ENCODE measurements at regions not wholly inside any gene's neighbourhood (a gene's known extent, or its start where the extent isn't known, plus 50 kb on each side); places are given as distances from the start of the nearest gene placed in this dataset.

DNA sequence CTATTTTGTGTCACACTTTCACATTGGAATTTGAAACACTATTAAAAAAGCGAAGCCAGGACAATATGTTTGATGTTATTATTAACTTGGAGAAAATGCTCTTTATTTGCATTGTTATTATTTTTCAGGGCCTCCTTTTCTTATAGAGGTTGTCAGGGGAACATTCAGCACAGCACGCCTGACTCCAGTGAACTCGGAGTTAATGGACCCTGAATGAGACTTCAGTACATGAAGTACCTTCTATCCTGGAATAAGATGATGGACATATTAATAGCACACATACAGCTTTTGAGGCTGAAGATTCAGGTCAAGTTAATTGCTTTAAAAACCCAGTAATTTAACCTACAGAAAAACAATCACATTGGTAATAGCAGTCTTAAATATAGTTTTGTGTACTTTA is 652.9 kb downstream of the SEMA5A start:
- Histone ChIP-seq H3K4me3 (no peak overlapping the region), H3K9me3 (no peaks in the 10 kb centered on the region), H3K4me1 (ENCODE audit: low read depth) (no peaks in the 10 kb centered on the region), H3K36me3 (ENCODE audit: low read depth) (no peaks in the 10 kb centered on the region)
- DNase-seq = no peak
- intact Hi-C loops (cut with DNase I, micrococcal nuclease) = no loop called here
- no peak for TF ChIP-seq CTCF (IDR thresholded peaks at IDR 0.05)
- no peak for ATAC-seq

DNA sequence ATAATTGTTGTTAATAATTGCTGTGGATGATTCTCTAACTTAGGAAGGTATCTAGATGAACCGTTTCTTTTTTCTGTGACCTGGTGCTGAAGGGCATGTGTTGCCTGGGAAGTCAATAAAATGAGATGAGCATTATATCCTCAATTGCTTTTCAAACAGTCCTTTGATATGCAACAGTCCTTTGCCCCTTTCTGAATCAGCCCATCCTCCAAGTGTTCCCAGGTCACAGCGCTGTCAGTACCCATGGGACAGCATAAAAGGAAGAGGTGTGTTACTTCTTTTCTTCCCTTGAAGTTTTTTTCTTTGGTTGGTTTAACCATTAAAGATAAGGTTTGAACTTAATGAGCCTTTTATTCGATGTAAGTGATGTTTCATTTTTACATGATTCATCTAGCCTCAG is 651.8 kb downstream of the SEMA5A start:
- no peaks in the 10 kb centered on the region for H3K36me3 ChIP-seq (ENCODE audit: low read depth)
- intact Hi-C loops (cut with DNase I, micrococcal nuclease) = no loop called here
- no peak for TF ChIP-seq CTCF (IDR thresholded peaks at IDR 0.05)
- ATAC-seq (no peak), DNase-seq (no peak)
- no peaks in the 10 kb centered on the region for H3K9me3 ChIP-seq
- no peak overlapping the region for H3K4me3 ChIP-seq
- H3K4me1 ChIP-seq (ENCODE audit: low read depth) = no peaks in the 10 kb centered on the region

- Histone ChIP-seq H3K36me3 (ENCODE audit: low read depth) (no peaks in the 10 kb centered on the region), H3K4me1 (ENCODE audit: low read depth) (no peaks in the 10 kb centered on the region), H3K4me3 (no peak overlapping the region), H3K9me3 (no peaks in the 10 kb centered on the region)
- DNase-seq (no peak), ATAC-seq (no peak)
- no peak for TF ChIP-seq CTCF (IDR thresholded peaks at IDR 0.05)
- intact Hi-C loops (cut with DNase I, micrococcal nuclease) = no loop called here
Observed at GRCh38 chr5:8895062-8895461, 650.8 kb downstream of the SEMA5A start.

- Histone ChIP-seq H3K9me3 (no peaks in the 10 kb centered on the region), H3K4me1 (ENCODE audit: low read depth) (no peaks in the 10 kb centered on the region), H3K36me3 (ENCODE audit: low read depth) (no peaks in the 10 kb centered on the region), H3K4me3 (no peak overlapping the region)
- intact Hi-C loops (cut with DNase I, micrococcal nuclease) = no loop called here
- ATAC-seq = no peak
- TF ChIP-seq CTCF (IDR thresholded peaks at IDR 0.05) = no peak
- no peak for DNase-seq
Observed at GRCh38 chr5:8895599-8895998, 650.3 kb downstream of the SEMA5A start.

DNA sequence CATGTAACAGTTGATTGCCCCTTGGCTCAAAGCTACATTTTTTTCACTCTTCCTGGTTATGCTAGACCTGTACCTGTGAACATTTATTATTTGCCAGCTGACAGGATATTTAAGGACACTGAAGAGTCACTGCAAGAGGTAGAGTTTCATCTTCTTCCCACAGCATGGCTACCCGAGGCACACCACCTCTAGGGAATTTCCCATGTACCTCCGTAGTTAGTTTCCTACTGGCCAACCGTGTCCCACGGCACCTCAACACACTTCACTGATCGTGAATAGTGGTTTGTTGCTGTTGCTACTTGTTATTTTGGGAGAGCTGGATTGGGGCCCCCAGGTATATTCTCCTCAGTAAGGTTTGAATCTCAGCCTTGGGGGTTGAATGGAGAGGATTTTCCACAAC is 648.6 kb downstream of the SEMA5A start:
- Histone ChIP-seq H3K36me3 (ENCODE audit: low read depth) (no peaks in the 10 kb centered on the region), H3K4me1 (ENCODE audit: low read depth) (no peaks in the 10 kb centered on the region), H3K9me3 (no peaks in the 10 kb centered on the region), H3K4me3 (no peak overlapping the region)
- DNase-seq = no peak
- ATAC-seq = no peak
- no peak for TF ChIP-seq CTCF (IDR thresholded peaks at IDR 0.05)
- intact Hi-C loops (cut with DNase I, micrococcal nuclease) = no loop called here

DNA sequence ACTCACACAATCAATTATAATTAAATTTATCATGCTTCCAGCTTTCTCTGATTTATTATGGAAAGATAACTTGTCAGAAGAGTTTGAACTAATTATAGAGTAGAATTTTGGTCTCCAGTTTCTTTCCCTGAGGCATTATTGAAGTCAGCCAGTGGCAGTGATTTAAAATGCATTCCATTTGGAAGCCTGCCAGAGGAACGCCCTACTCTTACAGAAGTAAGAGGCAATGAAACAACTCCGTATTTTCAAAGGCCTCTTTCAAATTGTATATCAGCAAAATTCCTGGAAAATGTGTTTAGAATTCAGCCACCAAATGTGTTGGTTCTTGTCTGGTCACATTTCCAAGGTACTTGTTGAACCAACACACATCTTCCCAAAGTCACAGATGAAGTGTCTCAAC is 640.9 kb downstream of the SEMA5A start:
- ATAC-seq = no peak
- Histone ChIP-seq H3K4me1 (ENCODE audit: low read depth) (no peaks in the 10 kb centered on the region), H3K4me3 (no peak overlapping the region), H3K36me3 (ENCODE audit: low read depth) (no peaks in the 10 kb centered on the region), H3K9me3 (no peaks in the 10 kb centered on the region)
- intact Hi-C loops (cut with DNase I, micrococcal nuclease) = no loop called here
- peak in 1 of 3 donors; percentile 63 for DNase-seq
- TF ChIP-seq CTCF (IDR thresholded peaks at IDR 0.05) = no peak

Data from mucosa of descending colon (tissue), 3 donors.